GM18951 (cell line): ENCODE measurements at regions not wholly inside any gene's neighbourhood (a gene's known extent, or its start where the extent isn't known, plus 50 kb on each side); places are given as distances from the start of the nearest gene placed in this dataset.

Experiments
- POLR2A ChIP-seq: IDR thresholded peaks from 4 replicates; pipeline ENCODE4 v1.6.1; 2011; ENCODE audit warnings: mild to moderate bottlenecking; ENCODE audit not compliant: insufficient read length, insufficient read depth; ENCODE audit errors: extremely low read depth
- in situ Hi-C: fragments of 300-500 bp; cut with MboI; formaldehyde crosslinking; loops from one replicate; pipeline ENCODE4 v1.12.0; 2022; ENCODE audit warnings: low sequenced_read_pairs, mixed read lengths, inconsistent platforms; ENCODE audit not compliant: unreplicated experiment

DNA sequence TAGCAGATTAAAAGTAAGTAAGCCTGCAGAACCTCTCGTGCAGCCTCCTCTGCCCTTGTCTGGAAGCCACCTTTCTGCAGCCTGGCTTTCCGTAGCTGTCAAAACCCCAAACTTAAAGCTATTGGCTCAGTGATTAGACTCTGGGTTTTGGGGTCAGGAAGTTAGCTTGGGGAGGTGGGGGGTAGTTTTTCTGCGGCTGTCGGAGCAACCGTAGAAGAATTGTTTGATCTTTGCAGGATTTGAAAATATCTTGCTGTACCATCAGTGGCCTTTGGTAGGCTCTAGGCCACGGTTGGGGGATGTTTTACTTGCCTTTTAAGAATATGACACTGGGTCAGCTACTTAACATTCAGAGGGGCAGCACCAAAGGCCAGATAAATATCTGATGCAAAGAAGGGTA is 88.4 kb upstream of the RASGRP1 start:
- in situ Hi-C loops: no loop called here

GRCh38 chr15:38658431-38658830 is 93.8 kb upstream of the RASGRP1 start:
- in situ Hi-C loops: no loop called here
- TF ChIP-seq POLR2A: no peak

More for the DNA sequence above, 88.4 kb upstream of the RASGRP1 start:
- no peak for TF ChIP-seq POLR2A

DNA sequence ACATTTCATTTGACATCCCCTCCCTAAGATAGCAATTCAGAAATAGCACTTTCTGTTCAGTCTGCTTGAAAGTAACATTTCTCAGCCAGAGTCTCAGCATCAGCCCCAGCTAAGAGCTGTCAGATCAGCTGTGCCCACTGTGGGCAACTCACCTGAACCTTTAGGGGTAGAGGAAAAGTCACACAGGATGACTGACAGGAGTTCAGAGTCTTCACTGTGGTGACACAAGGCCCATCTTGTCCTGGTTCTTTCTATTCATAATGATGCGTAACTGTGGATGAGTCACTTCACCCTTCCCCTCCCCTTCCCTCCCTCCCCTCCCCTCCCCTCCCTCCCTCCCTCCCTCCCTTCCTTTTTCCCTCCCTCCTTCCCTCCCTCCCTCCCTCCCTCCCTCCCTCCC is 96.1 kb upstream of the RASGRP1 start:
- no peak for TF ChIP-seq POLR2A

DNA sequence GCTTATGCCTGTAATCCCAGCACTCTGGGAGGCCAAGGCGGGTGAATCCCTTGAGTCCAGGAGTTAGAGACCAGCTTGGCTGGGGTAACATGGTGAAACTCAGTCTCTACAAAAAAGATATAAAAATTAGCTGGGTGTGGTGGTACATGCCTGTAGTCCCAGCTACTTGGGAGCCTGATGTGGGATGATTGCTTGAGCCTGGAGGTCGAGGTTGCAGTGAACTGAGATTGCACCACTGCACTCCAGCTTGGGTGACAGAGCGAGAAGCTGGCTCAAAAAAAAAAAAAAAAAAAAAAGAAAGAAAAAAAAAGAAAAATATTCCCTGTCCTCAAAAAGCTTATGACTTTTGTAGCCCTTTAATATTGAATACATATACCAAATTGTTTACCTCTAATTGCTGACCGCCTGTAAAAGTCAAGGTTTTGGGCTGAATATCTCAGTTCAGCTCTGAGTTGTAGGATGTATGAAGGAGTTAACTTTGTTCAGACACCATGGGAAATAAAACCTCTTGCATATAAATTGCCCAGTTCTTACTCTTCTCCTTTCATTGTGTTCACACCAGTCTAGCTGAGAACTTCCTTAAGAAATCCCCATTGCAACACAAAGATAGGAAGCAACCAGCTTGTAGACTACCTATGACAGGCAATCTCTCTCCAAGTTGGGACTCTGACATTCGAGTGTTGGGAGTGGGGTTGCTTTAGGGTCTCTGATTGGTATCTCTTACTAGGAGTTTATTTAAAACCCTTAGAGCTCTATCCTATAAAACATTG is 97.6 kb upstream of the RASGRP1 start:
- no peak for TF ChIP-seq POLR2A
- in situ Hi-C loops: no loop called here

More for the DNA sequence above, 96.1 kb upstream of the RASGRP1 start:
- in situ Hi-C loops: no loop called here

GRCh38 chr15:38662805-38663204 is 98.2 kb upstream of the RASGRP1 start:
- no peak for TF ChIP-seq POLR2A
- in situ Hi-C loops: no loop called here

DNA sequence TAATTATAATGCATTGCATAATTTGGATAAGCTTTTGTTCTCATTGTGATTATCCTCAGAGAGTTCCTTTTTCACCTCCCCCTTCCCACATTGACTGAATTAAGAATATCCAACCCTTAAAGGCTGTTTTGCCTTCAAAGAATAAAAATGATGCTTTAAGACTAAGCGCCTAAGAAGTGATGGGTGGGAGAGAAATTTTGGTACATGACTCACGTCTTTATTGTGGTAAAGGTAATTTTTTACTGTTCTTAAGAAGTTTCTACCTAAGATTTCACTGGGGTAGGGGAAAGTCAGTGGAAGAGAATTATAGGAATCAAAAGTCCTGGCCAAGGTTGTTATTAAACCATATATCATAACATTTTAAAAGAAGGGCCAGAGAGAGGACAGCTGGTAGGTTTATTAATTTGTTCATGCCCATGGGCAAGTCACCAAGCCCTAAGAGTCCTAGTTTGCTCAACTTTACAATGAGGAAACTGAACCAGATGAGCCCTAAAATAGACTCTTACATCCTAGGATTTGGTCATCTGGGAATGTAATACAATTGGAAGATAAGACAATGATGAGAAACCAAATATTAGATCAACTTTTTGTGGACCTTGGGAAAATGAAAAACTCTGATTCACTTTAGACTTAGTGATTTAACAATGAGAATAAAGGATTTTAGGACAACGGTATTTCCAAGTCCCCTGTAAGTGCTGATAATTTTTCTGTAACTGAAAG is 101.1 kb upstream of the RASGRP1 start:
- TF ChIP-seq POLR2A: no peak
- in situ Hi-C loops: loop anchor here (5.0 kb wide), 1 partner anchor 93 kb away; no protein-coding TSS in a partner anchor

DNA sequence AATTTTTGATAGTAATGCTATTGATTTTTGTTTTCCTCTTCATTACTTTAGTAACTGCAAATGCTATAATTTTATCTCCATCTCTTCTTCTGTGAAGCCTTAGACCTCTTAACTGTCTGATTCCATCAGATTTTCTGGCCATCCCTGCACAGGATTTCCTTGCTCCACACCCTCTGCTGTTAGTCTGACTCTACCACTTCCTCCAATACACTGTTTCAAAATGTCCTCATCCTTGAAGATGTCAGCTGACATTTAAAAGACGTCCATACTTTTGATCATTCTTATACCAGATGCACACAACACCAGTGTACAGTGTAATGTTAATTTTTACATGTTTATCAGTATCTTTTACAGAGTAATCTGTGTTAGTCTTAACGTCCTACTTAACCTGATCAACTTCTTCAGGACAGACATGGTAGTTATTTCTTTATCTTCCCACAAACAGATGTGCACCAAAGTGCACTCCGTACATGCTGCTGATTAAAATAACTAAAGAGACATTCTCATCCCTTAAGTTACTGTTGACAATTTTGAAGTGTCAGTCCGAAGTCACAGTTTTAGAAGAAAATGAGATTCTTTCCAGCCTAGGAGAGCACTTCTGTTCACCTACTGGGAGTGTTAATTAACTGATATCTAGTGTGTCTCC is 102.4 kb upstream of the RASGRP1 start:
- in situ Hi-C loops: loop anchor here (5.0 kb wide), 1 partner anchor 95 kb away; no protein-coding TSS in a partner anchor

DNA sequence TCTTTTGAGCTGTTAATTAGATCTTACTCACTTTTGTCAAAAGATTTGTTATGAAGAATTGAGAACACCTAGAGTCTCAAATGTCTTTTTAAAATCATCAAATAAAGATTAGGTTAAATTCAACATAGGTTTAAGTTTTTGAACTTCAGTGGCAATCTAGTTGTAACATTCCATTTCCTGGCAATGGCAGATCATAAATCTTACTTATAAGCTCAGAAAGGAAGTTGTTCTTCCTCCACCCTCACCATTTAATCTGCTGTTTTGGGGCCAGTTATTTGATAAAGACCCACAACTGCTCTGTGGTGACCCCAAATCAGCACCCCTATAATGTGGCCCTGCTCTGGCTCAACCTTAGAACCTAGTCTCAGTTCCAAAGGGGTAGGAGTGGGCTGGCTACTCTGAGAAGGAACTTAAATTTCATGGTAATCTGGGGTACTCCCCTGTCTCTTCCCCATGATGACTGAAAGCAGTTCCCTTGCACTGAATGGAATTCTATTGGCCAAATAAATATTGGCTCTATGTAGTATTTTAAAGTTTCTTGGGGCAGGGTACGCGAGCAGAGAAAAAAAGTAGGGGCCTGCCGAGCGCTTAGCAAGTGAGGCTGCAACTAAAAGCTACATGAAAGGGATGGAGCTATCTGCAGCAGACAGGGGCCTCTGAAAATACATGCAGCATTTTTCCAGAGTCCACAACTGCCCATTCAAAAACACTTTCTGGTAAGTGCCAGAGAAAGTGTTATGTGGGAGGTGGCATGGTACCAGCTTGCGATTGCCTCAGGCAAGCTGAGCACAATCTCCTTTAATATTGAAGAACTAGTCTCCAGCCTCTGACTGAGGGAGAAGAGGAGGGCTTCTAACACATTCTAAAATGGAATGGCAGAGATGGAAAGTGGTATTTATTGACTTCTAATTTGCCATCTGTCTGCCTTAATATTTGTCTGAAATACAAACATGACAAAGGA is 103.6 kb upstream of the RASGRP1 start:
- in situ Hi-C loops: loop anchor here (5.0 kb wide), 1 partner anchor 96 kb away; no protein-coding TSS in a partner anchor
- TF ChIP-seq POLR2A: no peak

More for the DNA sequence above, 102.4 kb upstream of the RASGRP1 start:
- no peak for TF ChIP-seq POLR2A

DNA sequence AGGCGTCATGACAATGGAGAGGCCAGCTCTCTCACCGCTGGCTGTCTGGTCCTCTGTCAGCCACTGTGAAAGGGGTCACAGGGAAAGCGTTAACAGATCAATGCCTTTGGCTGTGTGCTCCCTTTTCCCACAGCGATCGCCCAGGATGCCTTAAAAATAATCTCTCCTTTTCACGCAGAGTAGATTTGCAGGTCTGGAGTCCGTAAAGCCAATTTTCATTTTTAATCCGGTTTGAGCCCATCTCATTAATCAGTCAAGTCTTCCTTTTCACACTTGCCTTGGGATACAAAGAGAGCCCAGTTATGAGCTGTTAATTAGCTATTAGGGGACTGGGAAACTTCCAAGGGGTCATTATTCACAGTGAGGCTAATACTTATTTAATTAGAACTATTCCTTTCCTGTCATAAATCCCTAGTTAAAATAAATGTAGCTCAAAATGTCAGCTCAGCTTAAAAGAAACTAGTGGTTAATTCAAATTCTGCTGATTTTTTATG is 104.3 kb upstream of the RASGRP1 start:
- in situ Hi-C loops: loop anchor here (5.0 kb wide), 1 partner anchor 97 kb away; no protein-coding TSS in a partner anchor
- TF ChIP-seq POLR2A: no peak

- in situ Hi-C loops: no loop called here
- no peak for TF ChIP-seq POLR2A
These were observed 105.8 kb upstream of the RASGRP1 start for GRCh38 chr15:38670128-38671005.

DNA sequence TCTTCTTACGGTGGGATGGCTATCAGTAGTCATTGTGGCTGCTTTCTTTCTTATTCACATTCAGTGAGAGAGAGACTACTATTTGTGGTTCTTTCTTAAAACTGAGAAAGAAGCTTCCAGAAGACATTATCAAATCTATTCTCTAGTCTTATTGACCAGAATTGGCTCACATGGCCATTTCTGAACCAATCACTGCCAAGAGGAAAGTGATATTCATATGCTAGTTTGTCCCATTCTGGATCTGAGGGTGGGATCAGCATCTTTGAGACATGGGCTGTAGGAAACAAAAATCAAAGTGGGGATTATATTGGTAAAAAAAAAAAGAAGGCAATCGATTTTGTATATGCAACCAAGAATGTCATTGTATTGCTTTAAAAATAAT is 106.4 kb upstream of the RASGRP1 start:
- in situ Hi-C loops: no loop called here

More for the DNA sequence above, 106.4 kb upstream of the RASGRP1 start:
- no peak for TF ChIP-seq POLR2A
